Hepatocyte (in vitro differentiated cells): ENCODE measurements at regions not wholly inside any gene's neighbourhood (a gene's known extent, or its start where the extent isn't known, plus 50 kb on each side); places are given as distances from the start of the nearest gene placed in this dataset.

Source experiments
- DNase-seq: peaks from one replicate; pipeline ENCODE4 v3.0.0-alpha.2; 2016; ENCODE audit warnings: low spot score
- H2AFZ ChIP-seq: fragments of 200-600 bp; sonication (generic); 2 replicates; pipeline ENCODE4 v1.6.0; 2016; ENCODE audit warnings: antibody characterized with exemption, mild to moderate bottlenecking
- H3K27ac ChIP-seq: fragments of 200-600 bp; sonication (generic); 2 replicates; pipeline ENCODE4 v1.5.1; 2016; ENCODE audit warnings: mild to moderate bottlenecking
- H3K27me3 ChIP-seq: fragments of 200-600 bp; sonication (generic); 2 replicates; pipeline ENCODE4 v1.6.1; 2016
- H3K36me3 ChIP-seq: fragments of 200-600 bp; sonication (generic); replicated peaks from 2 replicates; pipeline ENCODE4 v1.5.1; 2016; ENCODE audit warnings: low read depth; ENCODE audit not compliant: insufficient read depth
- H3K4me1 ChIP-seq: fragments of 200-600 bp; sonication (generic); 2 replicates; pipeline ENCODE4 v1.5.1; 2016; ENCODE audit warnings: mild to moderate bottlenecking, moderate library complexity; ENCODE audit not compliant: insufficient read depth
- H3K4me2 ChIP-seq: fragments of 200-600 bp; sonication (generic); 2 replicates; pipeline ENCODE4 v1.6.0; 2016
- H3K4me3 ChIP-seq: fragments of 200-600 bp; sonication (generic); 2 replicates; pipeline ENCODE4 v1.5.1; 2016; ENCODE audit warnings: mild to moderate bottlenecking
- H3K79me2 ChIP-seq: fragments of 200-600 bp; sonication (generic); 2 replicates; pipeline ENCODE4 v1.6.0; 2017; ENCODE audit warnings: mild to moderate bottlenecking
- H3K9me2 ChIP-seq: fragments of 200-600 bp; sonication (generic); replicated peaks from 2 replicates; pipeline ENCODE4 v1.6.0; 2017; ENCODE audit warnings: mild to moderate bottlenecking; ENCODE audit not compliant: insufficient read depth
- H3K9me3 ChIP-seq: fragments of 200-600 bp; sonication (generic); 2 replicates; pipeline ENCODE4 v1.5.1; 2016; ENCODE audit warnings: low read depth, mild to moderate bottlenecking
- H4K20me1 ChIP-seq: fragments of 200-600 bp; sonication (generic); 2 replicates; pipeline ENCODE4 v1.6.0; 2016; ENCODE audit warnings: mild to moderate bottlenecking; ENCODE audit not compliant: insufficient read depth, poor library complexity, severe bottlenecking
- EZH2 ChIP-seq: fragments of 200-600 bp; sonication (generic); IDR thresholded peaks from 2 replicates; pipeline ENCODE4 v1.6.1; 2016; ENCODE audit warnings: antibody characterized with exemption, mild to moderate bottlenecking, borderline replicate concordance
- EZH2phosphoT487 ChIP-seq: fragments of 200-600 bp; sonication (generic); IDR thresholded peaks from one replicate; pipeline ENCODE4 v1.6.1; 2018; ENCODE audit warnings: antibody characterized with exemption, mild to moderate bottlenecking, low read depth, moderate library complexity; ENCODE audit not compliant: unreplicated experiment, severe bottlenecking
- WGBS: methylation state at CpG from one replicate; pipeline ENCODE4 v1.1.6; 2016; ENCODE audit warnings: low lambda C conversion rate; ENCODE audit errors: missing lambda C conversion rate; 5-methylcytosine and 5-hydroxymethylcytosine counted together
- TF ChIP-seq, protein P1 (sequence below): fragments of 200-600 bp; sonication (generic); IDR thresholded peaks from 2 replicates; pipeline ENCODE4 v1.5.1; 2016; ENCODE audit warnings: antibody characterized with exemption, mild to moderate bottlenecking; ENCODE audit not compliant: poor library complexity

DNA sequence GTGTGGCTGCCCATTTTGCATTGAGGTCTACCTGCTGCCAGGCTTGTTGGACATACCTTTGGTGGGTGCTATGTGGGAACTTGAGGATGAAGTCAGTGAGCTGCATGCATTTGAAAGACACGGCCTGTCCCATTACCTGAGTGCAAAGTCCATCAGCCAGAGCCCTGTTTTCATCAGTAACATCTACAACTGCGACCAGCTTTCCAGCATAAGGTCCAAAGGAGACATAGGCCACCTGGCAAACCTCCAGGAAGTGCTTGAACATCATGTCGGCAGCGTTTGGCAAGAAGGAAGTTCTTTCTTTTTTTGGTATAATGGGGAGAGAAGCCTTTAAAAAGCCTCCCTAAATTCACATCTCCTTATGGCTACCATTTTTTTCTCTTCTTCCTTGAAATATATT, 143.1 kb downstream of the FAM161A start:
- no peaks in the 10 kb centered on the region for H4K20me1 ChIP-seq
- TF ChIP-seq, protein P1, sequence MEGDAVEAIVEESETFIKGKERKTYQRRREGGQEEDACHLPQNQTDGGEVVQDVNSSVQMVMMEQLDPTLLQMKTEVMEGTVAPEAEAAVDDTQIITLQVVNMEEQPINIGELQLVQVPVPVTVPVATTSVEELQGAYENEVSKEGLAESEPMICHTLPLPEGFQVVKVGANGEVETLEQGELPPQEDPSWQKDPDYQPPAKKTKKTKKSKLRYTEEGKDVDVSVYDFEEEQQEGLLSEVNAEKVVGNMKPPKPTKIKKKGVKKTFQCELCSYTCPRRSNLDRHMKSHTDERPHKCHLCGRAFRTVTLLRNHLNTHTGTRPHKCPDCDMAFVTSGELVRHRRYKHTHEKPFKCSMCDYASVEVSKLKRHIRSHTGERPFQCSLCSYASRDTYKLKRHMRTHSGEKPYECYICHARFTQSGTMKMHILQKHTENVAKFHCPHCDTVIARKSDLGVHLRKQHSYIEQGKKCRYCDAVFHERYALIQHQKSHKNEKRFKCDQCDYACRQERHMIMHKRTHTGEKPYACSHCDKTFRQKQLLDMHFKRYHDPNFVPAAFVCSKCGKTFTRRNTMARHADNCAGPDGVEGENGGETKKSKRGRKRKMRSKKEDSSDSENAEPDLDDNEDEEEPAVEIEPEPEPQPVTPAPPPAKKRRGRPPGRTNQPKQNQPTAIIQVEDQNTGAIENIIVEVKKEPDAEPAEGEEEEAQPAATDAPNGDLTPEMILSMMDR = no peak
- no peak for TF ChIP-seq EZH2phosphoT487
- TF ChIP-seq EZH2 = no peak
- peak overlapping the region; percentile 31 for H3K27ac ChIP-seq
- no peaks in the 10 kb centered on the region for H3K9me2 ChIP-seq
- H3K27me3 ChIP-seq = no peaks in the 10 kb centered on the region
- H3K36me3 ChIP-seq = no peaks in the 10 kb centered on the region
- no peak overlapping the region for H3K4me3 ChIP-seq
- no peak overlapping the region for H2AFZ ChIP-seq
- H3K4me1 ChIP-seq = no peaks in the 10 kb centered on the region
- 79% methylated on average over 4 of the region's 4 CpGs for WGBS
- H3K4me2 ChIP-seq = no peak overlapping the region
- no peaks in the 10 kb centered on the region for H3K79me2 ChIP-seq
- H3K9me3 ChIP-seq = no peaks in the 10 kb centered on the region
- peak; percentile 68 for DNase-seq

DNA sequence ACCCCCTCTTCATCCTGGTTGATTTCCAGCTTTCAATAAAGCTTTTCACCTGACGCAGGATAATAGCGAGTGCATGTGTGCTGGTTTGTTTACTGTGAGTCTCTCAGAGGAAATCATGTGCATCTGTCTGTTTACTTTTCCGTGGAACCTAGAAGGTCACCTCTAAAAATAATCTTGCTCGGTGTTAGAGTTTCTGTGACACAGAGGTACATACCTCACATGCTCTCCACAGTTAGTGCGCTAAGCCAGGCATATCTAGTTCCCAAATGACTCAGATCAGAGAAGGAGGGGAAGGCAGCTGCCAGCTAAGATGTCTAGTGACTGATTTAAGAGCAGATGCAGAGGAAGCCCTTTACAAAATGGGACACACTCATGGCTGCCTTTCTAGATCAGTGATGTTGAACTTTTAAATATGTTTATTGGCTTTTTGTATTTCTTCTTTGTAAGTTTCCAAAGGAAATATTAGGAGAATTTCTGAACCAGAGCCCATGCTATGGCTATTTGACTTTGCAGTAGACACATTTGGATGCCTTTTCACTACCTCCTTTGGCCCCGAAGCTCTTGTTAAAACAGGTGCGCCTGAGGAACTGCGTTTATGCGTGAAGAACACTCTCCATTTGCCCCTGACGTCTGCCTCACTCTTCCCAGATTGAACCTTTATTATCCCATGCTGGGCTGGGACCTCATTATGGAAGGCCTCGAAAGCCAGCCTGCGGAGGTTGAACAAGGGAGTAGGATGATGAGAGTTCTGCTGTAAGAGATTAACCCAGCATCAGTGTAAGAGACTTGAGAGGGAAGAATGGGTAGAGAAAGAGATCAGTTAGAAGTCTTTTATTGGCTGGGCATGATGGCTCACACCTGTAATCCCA, 145.6 kb downstream of the FAM161A start:
- no peaks in the 10 kb centered on the region for H3K4me1 ChIP-seq
- peak; percentile 80 for DNase-seq
- TF ChIP-seq, protein P1 = no peak
- TF ChIP-seq EZH2phosphoT487 = no peak
- TF ChIP-seq EZH2 = no peak
- no peaks in the 10 kb centered on the region for H3K27me3 ChIP-seq
- peak overlapping the region; percentile 37 for H3K4me2 ChIP-seq
- H3K27ac ChIP-seq = peak overlapping the region; percentile 79
- H3K9me3 ChIP-seq = no peaks in the 10 kb centered on the region
- H3K79me2 ChIP-seq = no peaks in the 10 kb centered on the region
- no peaks in the 10 kb centered on the region for H4K20me1 ChIP-seq
- no peak overlapping the region for H2AFZ ChIP-seq
- H3K36me3 ChIP-seq = no peaks in the 10 kb centered on the region
- WGBS = 63% methylated on average over 12 of the region's 12 CpGs
- no peak overlapping the region for H3K4me3 ChIP-seq
- H3K9me2 ChIP-seq = no peaks in the 10 kb centered on the region

DNA sequence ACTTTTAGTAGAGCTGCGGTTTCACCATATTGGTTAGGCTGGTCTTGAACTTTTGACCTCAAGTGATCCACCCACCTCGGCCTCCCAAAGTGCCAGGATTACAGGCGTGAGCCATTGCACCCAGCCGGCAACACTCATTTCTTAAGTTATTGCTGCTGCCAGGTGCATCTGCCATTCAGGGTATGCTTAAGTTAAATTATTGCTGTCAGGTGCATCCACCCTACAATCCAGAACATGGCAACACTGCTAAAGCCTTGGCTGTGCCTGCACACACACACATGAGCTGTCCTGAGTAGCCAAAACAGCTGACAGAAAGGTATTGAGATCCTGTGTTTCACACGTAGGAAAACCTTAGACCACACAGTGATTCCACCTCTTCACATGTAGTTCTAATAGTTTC, 148.2 kb downstream of the FAM161A start:
- TF ChIP-seq EZH2 (no peak), EZH2phosphoT487 (no peak)
- TF ChIP-seq, protein P1 = no peak
- H3K9me2 ChIP-seq = no peaks in the 10 kb centered on the region
- WGBS = 83% methylated on average over 5 of the region's 5 CpGs

More for the DNA sequence above, 148.2 kb downstream of the FAM161A start:
- no peaks in the 10 kb centered on the region for H3K4me1 ChIP-seq
- H4K20me1 ChIP-seq = no peaks in the 10 kb centered on the region
- no peaks in the 10 kb centered on the region for H3K79me2 ChIP-seq
- no peak overlapping the region for H3K4me2 ChIP-seq
- no peak overlapping the region for H3K4me3 ChIP-seq
- no peak overlapping the region for H3K27ac ChIP-seq
- no peaks in the 10 kb centered on the region for H3K9me3 ChIP-seq
- no peaks in the 10 kb centered on the region for H3K27me3 ChIP-seq
- no peaks in the 10 kb centered on the region for H3K36me3 ChIP-seq
- DNase-seq = no peak
- H2AFZ ChIP-seq = no peak overlapping the region
